Type B pancreatic cell (in vitro differentiated cells): ENCODE measurements at regions not wholly inside any gene's neighbourhood (a gene's known extent, or its start where the extent isn't known, plus 50 kb on each side); places are given as distances from the start of the nearest gene placed in this dataset.
A peak's percentile ranks its signal among the peaks of the same experiment; 100 is the strongest.

Experiments
- DNase-seq: peaks from one replicate; pipeline ENCODE4 v3.0.0; 2021; ENCODE audit warnings: mixed read lengths; ENCODE audit not compliant: unreplicated experiment; ENCODE audit errors: extremely low spot score
- H3K27ac Mint-ChIP-seq: 2 replicates; pipeline ENCODE4 v1.8.0; 2021; ENCODE audit warnings: mild to moderate bottlenecking, mixed read lengths
- H3K27me3 Mint-ChIP-seq: 2 replicates; pipeline ENCODE4 v1.8.0; 2021; ENCODE audit warnings: mixed read lengths
- H3K36me3 Mint-ChIP-seq: 2 replicates; pipeline ENCODE4 v1.8.0; 2021; ENCODE audit warnings: mixed read lengths
- H3K4me1 Mint-ChIP-seq: one replicate; pipeline ENCODE4 v1.8.0; 2021; ENCODE audit warnings: mixed read lengths; ENCODE audit not compliant: unreplicated experiment
- H3K4me3 Mint-ChIP-seq: 2 replicates; pipeline ENCODE4 v1.8.0; 2021; ENCODE audit warnings: mild to moderate bottlenecking, mixed read lengths
- H3K9me3 Mint-ChIP-seq: 2 replicates; pipeline ENCODE4 v1.8.0; 2021; ENCODE audit warnings: mixed read lengths
- CTCF ChIP-seq: fragments of 200-600 bp; sonication (generic); conservative IDR thresholded peaks from 2 replicates; pipeline ENCODE4 v1.5.0; 2021; ENCODE audit warnings: antibody characterized with exemption, mild to moderate bottlenecking

GRCh38 chr14:49989966-49990365, 97.1 kb downstream of the ARF6 start:
- H3K4me3 Mint-ChIP-seq: no peak overlapping the region
- no peaks in the 10 kb centered on the region for H3K9me3 Mint-ChIP-seq
- DNase-seq: no peak
- peak overlapping the region; percentile 76 for H3K27ac Mint-ChIP-seq
- H3K36me3 Mint-ChIP-seq: no peaks in the 10 kb centered on the region
- peaks cover 33% of the 10 kb centered on the region for H3K4me1 Mint-ChIP-seq
- H3K27me3 Mint-ChIP-seq: no peaks in the 10 kb centered on the region
- no peak for TF ChIP-seq CTCF

GRCh38 chr14:49991491-49991890, 98.6 kb downstream of the ARF6 start:
- no peak overlapping the region for H3K4me3 Mint-ChIP-seq
- no peak for DNase-seq
- H3K36me3 Mint-ChIP-seq: no peaks in the 10 kb centered on the region
- no peaks in the 10 kb centered on the region for H3K27me3 Mint-ChIP-seq
- H3K4me1 Mint-ChIP-seq: peaks cover 31% of the 10 kb centered on the region
- TF ChIP-seq CTCF: no peak
- no peak overlapping the region for H3K27ac Mint-ChIP-seq
- no peaks in the 10 kb centered on the region for H3K9me3 Mint-ChIP-seq

- Mint-ChIP-seq H3K9me3 (no peaks in the 10 kb centered on the region), H3K4me1 (peaks cover 26% of the 10 kb centered on the region), H3K4me3 (no peak overlapping the region), H3K27ac (no peak overlapping the region), H3K36me3 (no peaks in the 10 kb centered on the region), H3K27me3 (no peaks in the 10 kb centered on the region)
- TF ChIP-seq CTCF: no peak
- DNase-seq: no peak
Observed at GRCh38 chr14:49992036-49992435, 99.2 kb downstream of the ARF6 start.

GRCh38 chr14:49992448-49992847, 99.6 kb downstream of the ARF6 start:
- no peaks in the 10 kb centered on the region for H3K36me3 Mint-ChIP-seq
- H3K4me1 Mint-ChIP-seq: peaks cover 23% of the 10 kb centered on the region
- DNase-seq: no peak
- no peaks in the 10 kb centered on the region for H3K9me3 Mint-ChIP-seq
- peak overlapping the region; percentile 30 for H3K27ac Mint-ChIP-seq
- H3K4me3 Mint-ChIP-seq: no peak overlapping the region
- H3K27me3 Mint-ChIP-seq: no peaks in the 10 kb centered on the region
- no peak for TF ChIP-seq CTCF

- H3K4me3 Mint-ChIP-seq: no peak overlapping the region
- TF ChIP-seq CTCF: no peak
- H3K36me3 Mint-ChIP-seq: no peaks in the 10 kb centered on the region
- H3K27me3 Mint-ChIP-seq: no peaks in the 10 kb centered on the region
- no peaks in the 10 kb centered on the region for H3K9me3 Mint-ChIP-seq
- H3K4me1 Mint-ChIP-seq: peaks cover 20% of the 10 kb centered on the region
- no peak for DNase-seq
- peak overlapping the region; percentile 30 for H3K27ac Mint-ChIP-seq
Observed at GRCh38 chr14:49992901-49993339, 100.0 kb downstream of the ARF6 start.

GRCh38 chr14:49993565-49993964, 100.7 kb downstream of the ARF6 start:
- H3K4me1 Mint-ChIP-seq: peaks cover 14% of the 10 kb centered on the region
- H3K27ac Mint-ChIP-seq: no peak overlapping the region
- H3K27me3 Mint-ChIP-seq: no peaks in the 10 kb centered on the region
- TF ChIP-seq CTCF: no peak
- H3K4me3 Mint-ChIP-seq: no peak overlapping the region
- no peaks in the 10 kb centered on the region for H3K36me3 Mint-ChIP-seq
- no peak for DNase-seq
- no peaks in the 10 kb centered on the region for H3K9me3 Mint-ChIP-seq
